ENCODE measurements at regions not wholly inside any gene's neighbourhood (a gene's known extent, or its start where the extent isn't known, plus 50 kb on each side); places are given as distances from the start of the nearest gene placed in this dataset.
A peak's percentile ranks its signal among the peaks of the same experiment; 100 is the strongest.

DNA sequence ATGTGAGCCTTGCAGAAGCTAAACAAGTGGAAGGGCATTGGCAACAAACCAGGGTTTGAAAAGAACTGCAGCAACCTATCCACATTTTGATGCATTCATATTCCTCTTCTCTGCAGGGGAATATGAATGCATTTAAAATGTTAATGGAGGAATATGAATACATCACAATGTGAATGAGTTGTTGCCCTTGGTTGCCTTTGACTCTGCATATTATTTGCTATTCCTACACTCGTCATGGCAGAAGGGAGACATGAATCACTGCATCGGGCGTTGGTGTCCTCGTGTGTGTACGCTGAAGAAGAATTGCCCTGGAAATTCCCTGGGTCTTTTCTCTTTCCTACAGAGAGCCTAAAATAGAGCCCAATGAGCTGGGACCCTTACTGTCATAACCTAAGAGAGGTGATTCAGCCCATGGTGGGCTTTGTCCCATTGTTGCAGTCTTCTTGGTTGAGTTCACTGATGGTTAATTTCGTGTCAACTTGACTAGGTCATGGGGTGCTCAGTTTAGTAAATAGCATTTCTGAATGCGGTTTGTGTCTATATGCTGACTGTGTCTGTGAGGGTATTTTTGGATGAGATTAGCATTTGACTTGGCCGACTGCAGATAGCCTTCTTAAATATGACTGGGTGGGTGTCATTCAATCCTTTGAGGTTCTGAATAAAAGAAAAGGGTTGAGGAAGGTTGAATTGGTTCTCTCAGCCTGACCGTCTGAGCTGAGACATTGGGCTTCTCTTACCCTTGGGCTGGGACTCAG, 1422.9 kb upstream of the TMEM132C start:
- no peak for DNase-seq (ENCODE audit: low read depth in 3 of 3, low spot score in 2 of 3)

DNA sequence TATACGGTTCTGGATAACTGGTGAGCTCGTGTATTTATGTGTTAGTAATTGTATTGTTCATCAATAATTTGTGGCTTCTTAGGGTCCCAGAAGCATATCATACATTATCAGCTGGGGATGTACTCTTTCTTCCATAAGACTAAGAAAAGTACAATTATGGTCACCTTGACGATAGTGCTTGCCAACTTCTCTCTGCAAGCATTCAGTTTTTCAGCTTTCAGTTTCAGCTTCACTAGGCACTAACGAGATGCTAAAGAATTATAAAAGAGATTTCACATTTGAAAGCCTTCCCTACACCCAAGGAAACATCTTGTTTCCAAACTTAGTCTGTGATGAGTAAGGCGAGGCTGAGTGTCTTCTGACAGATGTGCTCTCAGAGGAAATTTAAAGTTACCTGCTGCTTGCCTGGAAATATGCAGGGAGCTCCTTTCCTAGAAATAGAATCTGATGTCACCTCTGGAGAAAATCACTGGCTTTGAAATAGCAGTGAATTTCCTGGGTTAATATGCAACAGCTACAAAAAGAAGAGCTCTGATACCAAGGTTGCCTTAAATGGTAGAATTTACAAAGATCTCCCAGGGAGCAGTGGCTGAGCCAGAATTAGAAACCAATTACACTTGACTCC, 1419.9 kb upstream of the TMEM132C start:
- DNase-seq (ENCODE audit: low read depth in 3 of 3, low spot score in 2 of 3) = no peak

DNA sequence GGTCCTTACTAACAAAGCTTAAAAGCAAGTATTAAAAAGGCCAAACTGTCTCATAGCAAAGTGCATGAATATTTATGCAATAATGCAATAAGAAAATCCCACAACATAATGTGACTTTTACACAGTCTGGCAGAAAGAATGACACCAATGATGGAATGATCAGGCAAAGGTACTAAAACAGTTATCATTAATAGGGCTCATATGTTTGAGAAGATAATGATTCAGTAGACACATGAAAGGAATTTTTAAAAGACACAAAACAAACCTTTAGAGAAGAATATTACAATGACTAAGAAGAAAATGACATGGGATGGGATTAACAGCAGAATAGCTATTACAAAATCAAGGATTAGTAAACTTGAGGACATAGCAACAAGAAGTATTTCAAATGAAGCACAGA, 1411.2 kb upstream of the TMEM132C start:
- DNase-seq (ENCODE audit: low read depth in 3 of 3, low spot score in 2 of 3) = no peak

DNA sequence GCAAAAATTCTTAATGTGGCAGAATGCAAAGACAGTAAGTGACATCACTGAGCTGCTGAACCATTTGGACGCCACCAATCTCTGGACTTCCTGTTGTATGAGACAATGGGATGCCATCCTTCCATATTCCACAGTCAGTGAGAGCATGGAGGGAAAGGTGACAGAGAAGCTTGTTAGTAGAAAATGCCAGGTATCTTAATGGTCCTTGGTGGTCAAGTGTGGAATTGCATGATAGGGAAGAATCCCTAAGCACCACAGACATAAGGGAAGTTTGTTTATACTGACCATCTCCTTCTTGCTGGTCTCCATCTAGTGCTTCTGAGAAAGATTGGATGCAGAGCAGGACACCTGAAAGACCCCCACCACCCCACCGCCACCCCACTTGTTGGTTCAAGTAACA, 1410.0 kb upstream of the TMEM132C start:
- DNase-seq (ENCODE audit: low read depth in 3 of 3, low spot score in 2 of 3) = no peak

DNA sequence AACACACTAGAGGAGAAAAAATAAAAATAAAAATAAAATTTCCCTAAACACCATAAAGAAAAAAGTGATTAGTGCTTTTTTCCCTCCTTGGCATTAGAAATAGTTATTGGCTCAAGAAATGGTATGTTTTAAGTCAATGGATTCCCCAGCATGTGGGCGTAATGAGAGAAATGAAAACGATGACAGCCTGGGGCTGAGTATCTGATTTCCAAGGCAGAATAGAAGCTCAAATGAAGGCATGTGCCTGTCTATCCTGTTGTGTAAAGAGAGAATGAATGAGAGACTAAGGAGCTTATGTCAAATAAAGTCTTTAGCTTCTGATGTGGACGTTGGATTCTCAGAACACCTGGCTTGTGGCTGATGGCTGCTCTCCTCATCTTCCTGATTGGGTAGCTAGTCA, 1408.4 kb upstream of the TMEM132C start:
- no peak for DNase-seq (ENCODE audit: low read depth in 3 of 3, low spot score in 2 of 3)

DNA sequence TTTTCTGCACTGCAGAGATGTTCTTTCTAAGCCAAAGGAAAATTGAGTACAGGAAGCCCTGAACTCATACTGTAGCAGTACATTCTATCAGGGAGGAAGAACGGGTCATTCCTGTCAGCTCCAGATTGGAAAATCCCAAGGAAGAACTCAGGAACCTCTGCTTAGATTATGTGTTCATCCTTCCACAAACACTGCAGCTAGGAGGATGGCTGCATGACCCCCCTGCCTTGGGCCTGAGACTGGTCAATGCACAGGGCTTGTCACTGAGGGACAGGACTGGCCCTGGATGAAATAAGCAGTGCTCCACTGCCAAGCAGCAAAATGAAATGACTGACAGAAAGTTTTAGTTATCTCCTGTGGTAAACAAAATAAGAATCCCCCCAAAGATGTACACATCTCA, 1406.8 kb upstream of the TMEM132C start:
- DNase-seq (ENCODE audit: low read depth in 3 of 3, low spot score in 2 of 3) = no peak

DNA sequence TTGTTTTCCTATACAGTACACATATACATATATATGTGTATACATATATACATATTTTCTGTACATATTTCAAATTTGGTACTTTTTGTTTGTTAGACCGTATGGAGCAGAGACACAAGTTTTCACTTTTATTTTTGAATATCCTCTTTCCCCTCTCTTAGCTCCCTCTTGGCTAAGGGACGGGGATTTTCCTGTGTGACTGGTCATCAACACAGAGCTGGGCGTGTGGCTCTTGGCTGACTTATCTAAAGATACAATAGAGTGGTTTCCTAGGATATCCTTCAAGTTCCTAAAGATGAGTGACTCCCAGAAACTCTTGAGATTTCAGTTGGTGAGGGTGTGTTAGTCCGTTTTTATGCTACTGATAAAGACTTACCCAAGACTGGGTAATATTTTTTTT, 1404.5 kb upstream of the TMEM132C start:
- no peak for DNase-seq (ENCODE audit: low read depth in 3 of 3, low spot score in 2 of 3)

DNA sequence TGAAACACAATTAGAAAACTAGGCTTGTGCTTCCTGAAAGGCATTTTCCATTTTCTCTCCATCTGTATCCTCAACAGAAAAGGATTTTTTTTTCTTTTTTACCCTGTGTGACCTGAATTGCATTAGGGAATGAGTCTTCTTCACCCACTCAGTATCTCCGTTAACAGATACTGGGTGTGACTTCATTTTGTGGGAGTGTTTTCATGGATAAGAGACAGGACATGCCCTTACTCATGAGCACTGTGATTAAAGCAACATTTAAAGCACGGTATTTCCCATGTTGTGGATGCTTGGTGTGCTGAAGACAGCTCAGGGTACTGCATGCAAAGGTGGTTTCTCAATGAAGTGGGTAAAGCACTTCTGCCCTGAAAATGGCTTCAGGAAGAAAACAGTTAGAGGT, 1397.3 kb upstream of the TMEM132C start:
- DNase-seq (ENCODE audit: low read depth in 3 of 3, low spot score in 2 of 3) = no peak

DNA sequence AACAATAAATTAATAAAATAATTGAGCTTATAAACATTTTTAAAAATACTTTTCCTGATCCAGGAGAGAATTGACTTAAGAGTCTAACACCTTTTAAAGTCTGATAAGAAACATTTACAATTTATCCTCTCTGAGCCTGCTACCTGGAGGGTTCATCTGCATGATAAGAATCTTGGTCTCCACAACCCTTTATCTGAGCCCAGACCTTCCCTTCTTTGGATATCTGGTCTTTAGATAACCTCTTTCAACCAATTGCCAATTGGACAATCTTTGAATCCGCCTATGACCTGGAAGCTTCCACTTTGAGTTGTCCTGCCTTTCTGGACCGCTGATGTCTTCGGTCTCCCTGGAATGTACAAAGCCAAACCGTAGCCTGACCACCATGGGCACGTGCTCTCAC, 1393.3 kb upstream of the TMEM132C start:
- no peak for DNase-seq (ENCODE audit: low read depth in 3 of 3, low spot score in 2 of 3)

DNA sequence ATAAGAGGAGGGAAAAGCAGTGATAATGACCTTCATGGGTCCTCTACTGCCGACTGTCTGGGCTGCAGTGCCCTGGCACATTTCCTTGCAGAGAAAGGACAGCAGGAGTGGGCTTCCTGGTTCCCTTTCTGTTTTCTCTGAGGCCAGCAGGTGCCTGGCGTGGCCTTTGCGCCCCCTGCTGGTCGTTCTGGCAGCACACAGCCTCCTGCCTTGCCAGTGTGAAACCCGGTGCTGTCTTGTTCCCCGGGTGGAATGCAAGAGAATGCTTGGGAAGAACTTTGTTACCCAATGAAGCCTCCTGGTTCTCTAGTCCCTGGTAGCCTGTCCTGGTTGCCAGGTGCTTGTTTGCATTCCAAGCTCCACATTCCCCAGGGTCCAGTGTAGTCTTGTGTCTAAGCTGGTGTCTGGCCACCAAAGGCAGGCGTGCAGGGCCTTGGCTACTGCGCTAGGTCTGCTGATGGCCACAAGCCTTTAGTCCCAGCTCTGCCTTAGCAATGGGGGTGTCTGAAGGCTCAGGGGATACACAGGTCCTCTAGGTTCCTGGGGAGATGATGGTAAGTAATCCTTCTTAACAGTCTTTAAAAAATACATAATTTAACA, 1392.4 kb upstream of the TMEM132C start:
- DNase-seq (ENCODE audit: low read depth in 3 of 3, low spot score in 2 of 3) = peak in 1 of 3 donors; percentile 35

DNA sequence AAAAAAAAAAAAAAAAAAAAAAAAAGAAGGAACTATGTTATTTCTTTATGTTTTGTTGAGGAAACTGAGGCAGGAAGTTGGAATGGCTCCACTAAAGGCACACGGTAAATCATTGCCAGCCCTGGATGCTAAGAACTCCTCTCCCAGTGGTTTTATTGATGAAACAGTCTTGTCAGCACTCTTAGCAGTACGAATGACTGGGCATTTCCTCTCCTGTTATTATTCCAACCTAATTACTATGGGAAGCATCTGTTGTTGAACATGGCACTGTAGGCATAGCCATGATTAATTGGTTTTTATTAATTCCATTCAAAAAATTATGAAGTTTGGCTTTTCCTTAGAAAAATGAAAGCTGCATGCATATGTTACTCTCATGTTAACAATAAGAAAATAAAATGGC, 1387.1 kb upstream of the TMEM132C start:
- DNase-seq (ENCODE audit: low read depth in 3 of 3, low spot score in 2 of 3) = no peak

DNA sequence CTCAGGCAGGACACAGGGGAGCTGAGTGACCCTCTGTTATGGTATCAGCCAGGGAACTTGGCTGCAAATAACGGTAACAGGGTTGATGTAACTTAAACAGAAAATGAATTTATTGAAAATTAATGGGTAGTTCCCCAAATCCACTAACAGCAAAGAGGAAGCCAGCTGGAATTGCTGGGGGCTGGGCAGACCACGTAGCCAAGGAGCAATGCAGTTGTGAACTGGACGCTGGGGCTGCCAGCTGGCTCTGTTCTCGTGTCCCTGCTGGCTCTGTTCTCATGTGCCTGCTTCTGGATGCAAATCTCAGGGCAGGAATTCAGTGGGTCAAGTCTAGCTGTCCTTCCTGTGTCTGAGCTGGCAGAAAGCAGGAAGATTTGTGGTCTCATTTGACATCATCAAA, 1383.3 kb upstream of the TMEM132C start:
- peak in 1 of 3 donors; percentile 23 for DNase-seq (ENCODE audit: low read depth in 3 of 3, low spot score in 2 of 3)

DNA sequence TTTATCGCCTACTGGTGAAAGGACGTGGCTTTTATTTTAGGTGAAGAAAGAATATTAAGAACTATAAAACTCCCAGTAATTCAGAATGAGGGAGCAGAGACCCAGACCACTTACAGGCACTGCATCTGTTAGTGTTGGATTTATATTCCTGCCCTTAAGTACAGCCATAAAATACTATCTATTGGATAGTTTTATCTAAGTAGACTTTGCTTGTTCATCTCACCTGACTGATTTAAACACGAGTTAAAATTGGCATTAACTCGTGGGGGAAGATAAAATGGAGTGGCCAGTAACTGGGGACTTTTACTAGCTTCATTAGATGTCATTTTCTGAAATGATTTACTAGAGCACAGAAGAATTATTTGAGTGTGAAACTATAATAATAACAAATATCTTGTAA, 1377.5 kb upstream of the TMEM132C start:
- DNase-seq (ENCODE audit: low read depth in 3 of 3, low spot score in 2 of 3) = no peak

DNA sequence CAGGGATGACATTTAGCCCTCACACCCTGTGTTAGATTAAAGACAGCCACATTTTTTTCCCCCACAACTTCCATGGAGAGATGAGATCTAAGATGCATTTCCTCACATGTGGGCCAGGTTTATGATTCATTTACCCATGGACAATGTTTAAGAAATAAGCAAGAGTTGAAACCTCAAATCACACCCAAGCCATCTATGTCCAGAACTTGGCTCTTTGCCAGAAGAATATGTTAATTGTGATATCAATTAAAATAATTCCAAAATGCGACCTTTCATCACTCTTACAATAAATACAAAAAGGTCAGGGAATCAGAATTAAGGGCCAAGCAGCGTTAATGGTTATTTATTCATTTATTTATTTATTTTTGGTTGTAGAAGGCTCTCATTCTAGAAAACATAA, 1376.9 kb upstream of the TMEM132C start:
- no peak for DNase-seq (ENCODE audit: low read depth in 3 of 3, low spot score in 2 of 3)

DNA sequence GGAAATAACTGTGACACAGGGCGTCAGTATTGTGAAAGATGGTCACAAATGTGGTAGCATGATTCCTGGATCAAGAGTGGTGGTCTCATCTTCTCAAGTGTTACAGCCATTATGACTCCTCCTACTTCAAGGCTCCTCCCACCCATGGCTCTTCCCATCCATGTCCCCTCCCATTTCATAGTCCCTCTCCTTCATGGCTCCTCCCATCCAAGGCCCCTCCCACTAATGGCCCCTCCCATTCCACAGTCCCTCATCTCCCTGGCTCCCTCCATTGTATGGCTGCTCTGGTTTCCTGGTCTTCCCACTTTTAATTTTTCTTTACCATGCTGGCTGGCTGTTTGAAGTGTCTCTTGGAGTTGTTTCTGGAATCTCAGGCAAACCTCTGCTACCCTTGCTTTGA, 1375.2 kb upstream of the TMEM132C start:
- no peak for DNase-seq (ENCODE audit: low read depth in 3 of 3, low spot score in 2 of 3)

DNA sequence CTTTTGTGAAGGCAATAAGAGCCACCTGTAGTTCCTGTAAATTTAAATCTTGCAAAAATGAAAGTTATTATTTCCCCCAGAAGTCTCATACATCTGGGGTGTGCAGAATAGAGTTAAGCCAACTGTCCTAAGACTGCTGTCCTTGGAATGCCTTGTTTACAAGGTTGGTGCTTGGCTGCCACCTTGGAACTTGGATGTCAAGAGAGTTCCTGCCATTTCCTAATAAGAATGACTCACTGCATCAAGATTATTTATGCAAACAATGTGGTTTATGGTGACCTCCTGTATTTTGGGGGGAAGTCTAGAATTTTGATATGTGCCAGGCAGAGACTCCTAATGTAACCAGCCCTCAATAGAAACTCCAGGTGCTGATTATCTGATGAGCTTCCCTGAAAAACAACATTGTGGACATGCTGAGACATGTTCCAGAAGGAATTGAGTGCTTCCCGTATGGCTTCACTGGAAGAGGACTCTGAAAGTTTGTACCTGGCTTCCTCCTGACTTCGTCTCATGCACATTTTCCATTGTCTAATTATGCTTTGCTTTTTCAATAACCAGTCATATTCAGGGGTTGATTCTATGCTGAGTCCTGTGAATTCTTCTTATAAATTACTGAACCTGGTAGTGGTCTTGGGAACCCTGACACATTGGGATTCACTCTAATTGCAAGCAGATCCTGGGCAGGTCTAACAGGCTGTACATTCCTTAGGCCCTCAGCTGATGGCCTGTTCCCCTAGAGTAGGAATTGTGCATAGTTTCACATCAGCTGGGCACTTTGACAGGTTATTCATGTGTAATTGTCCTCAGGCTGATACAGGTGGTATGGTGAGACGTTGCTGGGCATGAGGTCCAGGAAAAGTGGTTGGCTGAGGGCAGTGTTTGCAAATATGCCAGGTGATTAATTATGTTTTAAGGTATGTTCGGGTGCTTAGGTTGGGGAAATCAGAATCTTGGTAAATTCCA, 1370.7 kb upstream of the TMEM132C start:
- DNase-seq (ENCODE audit: low read depth in 3 of 3, low spot score in 2 of 3) = no peak

DNA sequence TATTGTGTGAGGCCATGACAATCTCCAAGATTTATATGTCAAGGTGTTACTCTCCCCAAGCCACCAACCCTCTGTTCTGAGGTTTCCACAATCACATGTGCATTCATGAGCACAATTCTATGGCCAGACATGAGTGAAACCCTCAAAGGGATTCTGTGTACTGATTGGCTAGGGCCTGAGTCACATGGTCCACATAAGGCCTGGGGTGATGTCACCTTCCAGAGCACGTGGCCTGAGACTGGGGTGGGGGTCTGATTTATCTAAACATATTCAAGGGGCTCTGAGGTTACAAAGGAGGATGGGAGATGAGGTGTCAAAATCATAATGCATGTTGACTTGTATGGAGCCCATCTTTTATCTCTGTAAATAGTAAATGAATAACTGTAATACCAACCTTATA, 1369.9 kb upstream of the TMEM132C start:
- no peak for DNase-seq (ENCODE audit: low read depth in 3 of 3, low spot score in 2 of 3)

DNA sequence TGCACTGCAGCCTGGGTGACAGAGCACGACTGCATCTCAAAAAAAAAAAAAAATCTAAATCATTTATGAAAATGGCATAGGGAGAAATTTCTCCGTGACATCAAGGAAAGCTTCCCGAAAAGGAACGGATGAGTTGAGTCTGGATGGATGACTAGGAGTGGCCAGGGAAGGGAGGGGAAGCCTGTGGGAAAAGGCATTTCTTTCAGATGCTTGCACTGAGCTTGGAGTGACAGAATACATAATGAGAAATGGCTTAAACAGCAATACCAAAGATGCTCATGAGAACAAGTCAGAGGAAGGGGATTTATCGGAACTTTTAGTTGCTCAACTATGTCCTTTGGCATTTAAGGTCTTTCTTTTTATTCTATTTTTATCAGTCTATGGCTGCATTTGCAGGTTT, 1369.2 kb upstream of the TMEM132C start:
- DNase-seq (ENCODE audit: low read depth in 3 of 3, low spot score in 2 of 3) = no peak

DNA sequence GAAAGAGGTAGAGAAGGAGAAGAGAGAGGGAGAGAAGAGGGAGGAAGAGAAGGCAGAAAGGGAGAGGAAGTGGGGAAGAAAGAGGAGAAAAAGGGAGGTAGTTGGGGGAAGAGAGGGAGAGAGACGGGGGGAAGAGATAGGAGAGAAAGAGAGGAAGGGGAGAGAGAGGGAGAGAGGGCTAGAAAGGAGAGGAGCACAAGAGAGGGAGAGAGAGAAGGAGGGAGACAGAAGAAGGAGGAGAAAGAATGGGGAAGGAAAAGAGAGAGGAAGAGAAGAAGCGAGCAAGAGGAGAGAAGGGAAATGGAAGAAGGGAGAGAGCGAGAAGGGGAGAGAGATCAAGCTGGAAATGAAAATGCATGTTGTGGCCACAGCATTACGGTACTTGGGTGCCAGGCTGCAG, 1368.4 kb upstream of the TMEM132C start:
- no peak for DNase-seq (ENCODE audit: low read depth in 3 of 3, low spot score in 2 of 3)

DNA sequence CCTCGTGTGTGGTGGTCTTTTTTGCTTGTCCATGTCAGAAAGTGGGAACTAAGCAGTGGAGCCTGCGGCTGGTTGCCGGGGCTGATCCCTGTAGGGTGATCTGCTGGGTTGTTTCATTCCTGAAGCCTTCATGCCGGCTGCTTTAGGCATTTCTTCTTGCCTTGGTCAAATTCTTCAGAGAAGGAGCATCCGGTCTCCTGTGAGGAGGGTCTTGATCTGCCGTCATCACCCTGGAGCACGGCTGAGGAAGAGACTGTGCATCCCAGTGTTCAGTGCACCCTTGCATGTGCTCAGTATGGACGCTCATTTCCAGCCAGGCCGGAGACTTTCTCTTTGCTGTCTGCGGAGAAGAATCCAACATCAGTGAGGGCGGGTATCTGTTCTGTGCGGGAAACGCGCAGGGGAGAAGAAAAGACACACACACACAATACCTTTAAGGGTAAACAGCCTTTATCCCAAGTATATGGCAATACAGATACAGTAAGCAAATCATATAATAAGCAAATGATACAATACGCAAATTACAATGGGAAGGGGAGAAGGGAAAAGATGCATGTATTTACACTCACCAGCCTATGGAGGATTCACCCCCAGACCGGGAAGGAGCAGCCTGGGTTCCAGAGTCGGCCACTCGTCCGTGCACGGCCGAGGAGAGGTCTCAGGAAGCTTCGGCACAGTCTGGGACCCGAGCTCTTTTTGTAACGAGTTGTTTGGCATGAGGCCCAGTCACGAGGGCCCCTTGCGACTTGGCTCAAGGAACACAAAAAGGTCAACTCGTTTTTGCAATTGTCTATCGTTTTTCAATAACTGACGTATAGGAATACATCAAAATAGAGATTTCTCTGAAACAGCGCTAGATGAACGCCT, 1366.8 kb upstream of the TMEM132C start:
- no peak for DNase-seq (ENCODE audit: low read depth in 3 of 3, low spot score in 2 of 3)
